Neural cell (in vitro differentiated cells): ENCODE measurements at regions not wholly inside any gene's neighbourhood (a gene's known extent, or its start where the extent isn't known, plus 50 kb on each side); places are given as distances from the start of the nearest gene placed in this dataset.

Experiments
- H2AFZ ChIP-seq: fragments of 200-600, 300-800 bp; sonication (generic), shearing (Covaris generic); 2 replicates; pipeline ENCODE4 v1.6.0; 2014; ENCODE audit warnings: low read depth, mild to moderate bottlenecking, antibody characterized with exemption, low read length, moderate library complexity
- H3F3A ChIP-seq: fragments of 200-600 bp; shearing (Covaris generic); 2 replicates; pipeline ENCODE4 v1.6.1; 2016; ENCODE audit warnings: mild to moderate bottlenecking, moderate library complexity, mixed read lengths, antibody characterized with exemption, low read length; ENCODE audit not compliant: insufficient read depth, poor library complexity, severe bottlenecking
- H3K27ac ChIP-seq: fragments of 200-600, 300-800 bp; sonication (generic), shearing (Covaris generic); 2 replicates; pipeline ENCODE4 v1.5.1; 2014; ENCODE audit warnings: mild to moderate bottlenecking, low read length, moderate library complexity
- H3K27me3 ChIP-seq: fragments of 300-800, 200-600 bp; sonication (generic), shearing (Covaris generic); 2 replicates; pipeline ENCODE4 v1.6.0; 2014; ENCODE audit warnings: mild to moderate bottlenecking, low read depth, low read length, moderate library complexity; ENCODE audit not compliant: insufficient read depth
- H3K36me3 ChIP-seq: fragments of 300-800, 200-600 bp; sonication (generic), shearing (Covaris generic); 2 replicates; pipeline ENCODE4 v1.5.1; 2014; ENCODE audit warnings: mild to moderate bottlenecking, antibody characterized with exemption, low read length, moderate library complexity; ENCODE audit not compliant: insufficient read depth
- H3K4me2 ChIP-seq: fragments of 300-800, 200-600 bp; sonication (generic), shearing (Covaris generic); 2 replicates; pipeline ENCODE4 v1.6.0; 2014; ENCODE audit warnings: mild to moderate bottlenecking, low read length
- H3K4me3 ChIP-seq: fragments of 300-800, 200-600 bp; sonication (generic), shearing (Covaris generic); 2 replicates; pipeline ENCODE4 v1.5.1; 2014; ENCODE audit warnings: mild to moderate bottlenecking, low read length, moderate library complexity
- H3K79me2 ChIP-seq: fragments of 200-600 bp; shearing (Covaris generic); replicated peaks from 2 replicates; pipeline ENCODE4 v1.6.0; 2014; ENCODE audit warnings: mild to moderate bottlenecking, low read length, moderate library complexity; ENCODE audit not compliant: insufficient read depth
- H3K9ac ChIP-seq: fragments of 300-800, 200-600 bp; sonication (generic), shearing (Covaris generic); 2 replicates; pipeline ENCODE4 v1.6.1; 2016; ENCODE audit warnings: mild to moderate bottlenecking, low read length, mixed read lengths
- H3K9me2 ChIP-seq: fragments of 200-600 bp; shearing (Covaris generic); 2 replicates; pipeline ENCODE4 v1.6.1; 2016; ENCODE audit warnings: mild to moderate bottlenecking, low read length, mixed read lengths; ENCODE audit not compliant: insufficient read depth
- H3K9me3 ChIP-seq: fragments of 200-600, 300-800 bp; sonication (generic), shearing (Covaris generic); 2 replicates; pipeline ENCODE4 v1.6.1; 2016; ENCODE audit warnings: mild to moderate bottlenecking, mixed run types, low read length, moderate library complexity, mixed read lengths
- H4K20me1 ChIP-seq: fragments of 200-600 bp; shearing (Covaris generic); 2 replicates; pipeline ENCODE4 v1.6.1; 2016; ENCODE audit warnings: mild to moderate bottlenecking, mixed run types; ENCODE audit not compliant: insufficient read depth
- EP300 ChIP-seq: fragments of 450-650 bp; conservative IDR thresholded peaks from 2 replicates; pipeline ENCODE4 v1.6.1; 2014; ENCODE audit warnings: antibody characterized with exemption, mild to moderate bottlenecking, moderate library complexity; ENCODE audit not compliant: poor library complexity, severe bottlenecking
- EZH2 ChIP-seq: fragments of 200-600, 300-800 bp; shearing (Covaris generic), sonication (generic); IDR thresholded peaks from 2 replicates; pipeline ENCODE4 v1.6.1; 2014; ENCODE audit warnings: antibody characterized with exemption, low read length, borderline replicate concordance, mild to moderate bottlenecking; ENCODE audit not compliant: insufficient read depth, poor library complexity, severe bottlenecking
- MXI1 ChIP-seq: fragments of 450-650 bp; conservative IDR thresholded peaks from 2 replicates; pipeline ENCODE4 v1.6.1; 2014; ENCODE audit warnings: antibody characterized with exemption, mild to moderate bottlenecking; ENCODE audit not compliant: poor library complexity, severe bottlenecking
- POLR2AphosphoS5 ChIP-seq: IDR thresholded peaks from 2 replicates; pipeline ENCODE4 v1.6.1; 2012
- RAD21 ChIP-seq: fragments of 450-650 bp; conservative IDR thresholded peaks from 2 replicates; pipeline ENCODE4 v1.6.1; 2014; ENCODE audit warnings: antibody characterized with exemption, mild to moderate bottlenecking, moderate library complexity
- SMC3 ChIP-seq: fragments of 450-650 bp; conservative IDR thresholded peaks from 2 replicates; pipeline ENCODE4 v1.6.1; 2014; ENCODE audit warnings: antibody characterized with exemption, mild to moderate bottlenecking, moderate library complexity; ENCODE audit not compliant: poor library complexity
- TAF1 ChIP-seq: IDR thresholded peaks from 2 replicates; pipeline ENCODE4 v1.6.1; 2012; ENCODE audit warnings: low read depth
- TF ChIP-seq, protein P1 (sequence below): IDR thresholded peaks from 2 replicates; pipeline ENCODE4 v1.6.1; 2012; ENCODE audit warnings: borderline replicate concordance
- TF ChIP-seq, protein P2 (sequence below): fragments of 450-650 bp; IDR thresholded peaks from 2 replicates; pipeline ENCODE4 v1.5.1; 2014; ENCODE audit warnings: antibody characterized with exemption, mild to moderate bottlenecking, moderate library complexity; ENCODE audit not compliant: poor library complexity, severe bottlenecking

DNA sequence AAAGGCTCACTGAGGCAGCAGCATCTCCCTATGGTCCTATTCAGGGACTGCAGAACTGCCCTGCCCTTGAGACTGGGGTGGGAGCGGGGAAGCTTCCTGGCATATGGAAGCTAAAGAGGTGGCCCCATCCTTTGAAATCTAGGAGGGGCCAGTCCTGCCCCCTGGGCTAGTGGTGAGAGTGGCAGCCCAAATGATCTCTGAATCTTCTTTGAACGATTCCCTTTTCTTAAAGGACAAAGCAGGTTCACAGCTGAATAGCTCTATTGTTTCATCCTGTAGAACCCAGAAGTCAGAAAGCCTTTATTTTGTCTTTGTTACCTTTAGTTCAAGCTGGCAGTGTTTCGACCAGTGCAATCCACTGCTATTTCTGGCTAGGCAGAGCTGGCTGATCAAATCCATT, 741.9 kb downstream of the IRX1 start:
- H3K27me3 ChIP-seq = no peaks in the 10 kb centered on the region
- no peaks in the 10 kb centered on the region for H4K20me1 ChIP-seq

DNA sequence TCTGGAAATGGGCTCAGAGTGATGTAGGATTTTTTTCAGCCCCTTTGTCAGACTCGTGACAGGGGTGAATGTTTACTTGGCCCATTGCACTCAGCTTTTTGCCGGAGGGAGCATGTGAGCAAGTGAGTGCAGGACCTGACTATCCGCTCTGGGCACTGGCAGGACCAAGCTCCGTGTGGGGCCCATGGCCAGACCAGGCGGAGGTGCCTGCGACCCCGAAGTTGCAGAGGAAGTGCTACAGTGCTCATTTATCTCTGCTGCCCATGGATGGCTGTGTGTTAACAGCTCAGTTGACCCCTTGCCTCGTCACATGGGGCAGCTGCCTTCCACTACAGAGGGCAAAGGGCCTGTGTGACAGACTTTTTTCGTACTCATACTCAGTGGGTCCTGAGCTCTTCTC, 744.3 kb downstream of the IRX1 start:
- H3K27me3 ChIP-seq = no peaks in the 10 kb centered on the region
- no peaks in the 10 kb centered on the region for H3K36me3 ChIP-seq
- no peak overlapping the region for H3K4me2 ChIP-seq
- no peaks in the 10 kb centered on the region for H3K9me2 ChIP-seq
- H3K9me3 ChIP-seq = no peaks in the 10 kb centered on the region
- H2AFZ ChIP-seq = no peak overlapping the region
- H4K20me1 ChIP-seq = no peaks in the 10 kb centered on the region
- H3K79me2 ChIP-seq = no peaks in the 10 kb centered on the region
- H3K9ac ChIP-seq = no peak overlapping the region
- TF ChIP-seq, protein P1, sequence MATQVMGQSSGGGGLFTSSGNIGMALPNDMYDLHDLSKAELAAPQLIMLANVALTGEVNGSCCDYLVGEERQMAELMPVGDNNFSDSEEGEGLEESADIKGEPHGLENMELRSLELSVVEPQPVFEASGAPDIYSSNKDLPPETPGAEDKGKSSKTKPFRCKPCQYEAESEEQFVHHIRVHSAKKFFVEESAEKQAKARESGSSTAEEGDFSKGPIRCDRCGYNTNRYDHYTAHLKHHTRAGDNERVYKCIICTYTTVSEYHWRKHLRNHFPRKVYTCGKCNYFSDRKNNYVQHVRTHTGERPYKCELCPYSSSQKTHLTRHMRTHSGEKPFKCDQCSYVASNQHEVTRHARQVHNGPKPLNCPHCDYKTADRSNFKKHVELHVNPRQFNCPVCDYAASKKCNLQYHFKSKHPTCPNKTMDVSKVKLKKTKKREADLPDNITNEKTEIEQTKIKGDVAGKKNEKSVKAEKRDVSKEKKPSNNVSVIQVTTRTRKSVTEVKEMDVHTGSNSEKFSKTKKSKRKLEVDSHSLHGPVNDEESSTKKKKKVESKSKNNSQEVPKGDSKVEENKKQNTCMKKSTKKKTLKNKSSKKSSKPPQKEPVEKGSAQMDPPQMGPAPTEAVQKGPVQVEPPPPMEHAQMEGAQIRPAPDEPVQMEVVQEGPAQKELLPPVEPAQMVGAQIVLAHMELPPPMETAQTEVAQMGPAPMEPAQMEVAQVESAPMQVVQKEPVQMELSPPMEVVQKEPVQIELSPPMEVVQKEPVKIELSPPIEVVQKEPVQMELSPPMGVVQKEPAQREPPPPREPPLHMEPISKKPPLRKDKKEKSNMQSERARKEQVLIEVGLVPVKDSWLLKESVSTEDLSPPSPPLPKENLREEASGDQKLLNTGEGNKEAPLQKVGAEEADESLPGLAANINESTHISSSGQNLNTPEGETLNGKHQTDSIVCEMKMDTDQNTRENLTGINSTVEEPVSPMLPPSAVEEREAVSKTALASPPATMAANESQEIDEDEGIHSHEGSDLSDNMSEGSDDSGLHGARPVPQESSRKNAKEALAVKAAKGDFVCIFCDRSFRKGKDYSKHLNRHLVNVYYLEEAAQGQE = no peak
- TF ChIP-seq TAF1 (no peak), SMC3 (no peak), RAD21 (no peak), MXI1 (no peak), POLR2AphosphoS5 (no peak), EZH2 (no peak), EP300 (no peak)
- TF ChIP-seq, protein P2, sequence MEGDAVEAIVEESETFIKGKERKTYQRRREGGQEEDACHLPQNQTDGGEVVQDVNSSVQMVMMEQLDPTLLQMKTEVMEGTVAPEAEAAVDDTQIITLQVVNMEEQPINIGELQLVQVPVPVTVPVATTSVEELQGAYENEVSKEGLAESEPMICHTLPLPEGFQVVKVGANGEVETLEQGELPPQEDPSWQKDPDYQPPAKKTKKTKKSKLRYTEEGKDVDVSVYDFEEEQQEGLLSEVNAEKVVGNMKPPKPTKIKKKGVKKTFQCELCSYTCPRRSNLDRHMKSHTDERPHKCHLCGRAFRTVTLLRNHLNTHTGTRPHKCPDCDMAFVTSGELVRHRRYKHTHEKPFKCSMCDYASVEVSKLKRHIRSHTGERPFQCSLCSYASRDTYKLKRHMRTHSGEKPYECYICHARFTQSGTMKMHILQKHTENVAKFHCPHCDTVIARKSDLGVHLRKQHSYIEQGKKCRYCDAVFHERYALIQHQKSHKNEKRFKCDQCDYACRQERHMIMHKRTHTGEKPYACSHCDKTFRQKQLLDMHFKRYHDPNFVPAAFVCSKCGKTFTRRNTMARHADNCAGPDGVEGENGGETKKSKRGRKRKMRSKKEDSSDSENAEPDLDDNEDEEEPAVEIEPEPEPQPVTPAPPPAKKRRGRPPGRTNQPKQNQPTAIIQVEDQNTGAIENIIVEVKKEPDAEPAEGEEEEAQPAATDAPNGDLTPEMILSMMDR = no peak
- no peak overlapping the region for H3K4me3 ChIP-seq
- no peak overlapping the region for H3K27ac ChIP-seq
- no peaks in the 10 kb centered on the region for H3F3A ChIP-seq

More for the DNA sequence above, 741.9 kb downstream of the IRX1 start:
- Histone ChIP-seq H3K9me2 (no peaks in the 10 kb centered on the region), H3K9me3 (no peaks in the 10 kb centered on the region), H3K4me3 (no peak overlapping the region), H3K79me2 (no peaks in the 10 kb centered on the region), H2AFZ (no peak overlapping the region), H3K27ac (no peak overlapping the region), H3K4me2 (no peak overlapping the region), H3K36me3 (no peaks in the 10 kb centered on the region), H3K9ac (no peak overlapping the region), H3F3A (no peaks in the 10 kb centered on the region)
- no peak for TF ChIP-seq POLR2AphosphoS5
- TF ChIP-seq, protein P1 = no peak
